Peyer's patch (tissue), 4 donors: ENCODE measurements at regions not wholly inside any gene's neighbourhood (a gene's known extent, or its start where the extent isn't known, plus 50 kb on each side); places are given as distances from the start of the nearest gene placed in this dataset.

Experiments
- POLR2A ChIP-seq, 2 donors: fragments of 450-650 bp; IDR thresholded peaks; one replicate each; pipeline ENCODE4 v1.5.1; 2017; ENCODE audit warnings: antibody characterized with exemption in 2 of 2, mild to moderate bottlenecking in 2 of 2, moderate library complexity in 2 of 2
- TF ChIP-seq, protein P1 (sequence below), 6 experiments: fragments of 450-650 bp in 4 of 6; fragments of 200-600 bp in 2 of 6; sonication (generic) in 1 of 6; IDR thresholded peaks; one replicate each; pipeline ENCODE4 v1.5.1; 2017 to 2019; ENCODE audit warnings: antibody characterized with exemption in 6 of 6, mild to moderate bottlenecking in 3 of 6, moderate library complexity in 1 of 6

DNA sequence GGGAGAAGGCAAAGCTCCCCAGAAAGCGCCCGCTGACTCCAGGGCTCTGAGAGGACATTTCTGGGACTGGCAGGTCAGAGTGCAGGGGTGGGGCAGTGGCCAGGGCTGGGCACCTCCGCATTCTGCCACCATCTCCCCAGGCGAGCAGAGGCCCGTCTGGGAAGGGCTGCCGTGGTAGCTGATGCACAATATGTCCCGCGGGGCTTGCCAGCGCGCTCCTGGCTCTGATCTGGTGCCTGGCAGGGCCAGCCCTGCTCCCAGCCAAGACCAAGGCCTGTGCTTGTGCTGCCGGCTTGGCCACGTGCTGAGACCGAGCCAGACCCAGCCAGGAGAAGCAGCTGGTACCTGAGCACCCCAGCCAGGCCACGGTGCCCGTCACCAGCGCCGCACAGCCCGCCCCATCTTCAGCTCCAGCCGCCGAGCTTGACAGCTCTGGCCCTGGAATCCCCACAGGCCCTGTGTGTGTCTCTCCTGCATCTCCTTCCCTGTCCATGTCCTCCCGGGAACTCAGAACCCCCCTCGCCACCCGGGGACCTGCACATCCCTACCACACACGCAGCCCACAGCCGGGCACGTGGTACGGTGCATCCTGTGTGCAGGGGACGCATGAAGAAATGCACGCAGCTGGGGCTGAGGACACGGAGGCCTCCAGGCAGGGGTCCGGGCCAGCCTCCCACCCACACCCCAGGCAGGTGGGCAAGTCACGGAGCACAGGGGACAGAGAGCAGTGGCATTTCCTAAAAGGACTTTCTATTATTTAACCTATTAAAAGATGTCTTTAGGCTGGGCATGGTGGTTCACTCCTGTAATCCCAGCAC is 68.6 kb upstream of the C14orf180 start:
- no peak for TF ChIP-seq POLR2A (IDR thresholded peaks at IDR 0.05)
- TF ChIP-seq, protein P1, sequence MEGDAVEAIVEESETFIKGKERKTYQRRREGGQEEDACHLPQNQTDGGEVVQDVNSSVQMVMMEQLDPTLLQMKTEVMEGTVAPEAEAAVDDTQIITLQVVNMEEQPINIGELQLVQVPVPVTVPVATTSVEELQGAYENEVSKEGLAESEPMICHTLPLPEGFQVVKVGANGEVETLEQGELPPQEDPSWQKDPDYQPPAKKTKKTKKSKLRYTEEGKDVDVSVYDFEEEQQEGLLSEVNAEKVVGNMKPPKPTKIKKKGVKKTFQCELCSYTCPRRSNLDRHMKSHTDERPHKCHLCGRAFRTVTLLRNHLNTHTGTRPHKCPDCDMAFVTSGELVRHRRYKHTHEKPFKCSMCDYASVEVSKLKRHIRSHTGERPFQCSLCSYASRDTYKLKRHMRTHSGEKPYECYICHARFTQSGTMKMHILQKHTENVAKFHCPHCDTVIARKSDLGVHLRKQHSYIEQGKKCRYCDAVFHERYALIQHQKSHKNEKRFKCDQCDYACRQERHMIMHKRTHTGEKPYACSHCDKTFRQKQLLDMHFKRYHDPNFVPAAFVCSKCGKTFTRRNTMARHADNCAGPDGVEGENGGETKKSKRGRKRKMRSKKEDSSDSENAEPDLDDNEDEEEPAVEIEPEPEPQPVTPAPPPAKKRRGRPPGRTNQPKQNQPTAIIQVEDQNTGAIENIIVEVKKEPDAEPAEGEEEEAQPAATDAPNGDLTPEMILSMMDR (IDR thresholded peaks at IDR 0.05): no peak
